Esophagus muscularis mucosa (tissue), 4 donors: ENCODE measurements at regions not wholly inside any gene's neighbourhood (a gene's known extent, or its start where the extent isn't known, plus 50 kb on each side); places are given as distances from the start of the nearest gene placed in this dataset.

Source experiments
- DNase-seq: peaks from one replicate; pipeline ENCODE4 v3.0.0-alpha.2; 2017; ENCODE audit errors: extremely low spot score
- H3K27ac ChIP-seq, 4 donors: fragments of 200-600 bp; sonication (generic); replicated peaks in 1 of 4; 1 replicate in 3 of 4; 2 replicates in 1 of 4; pipeline ENCODE4 v1.5.1; 2016 to 2019; ENCODE audit warnings: mild to moderate bottlenecking in 1 of 4
- H3K27me3 ChIP-seq, 4 donors: fragments of 200-600 bp; sonication (generic); one replicate each; pipeline versions ENCODE4 v1.5.1 to v1.6.0; 2016 to 2019
- H3K36me3 ChIP-seq, 4 donors: fragments of 200-600 bp; sonication (generic); one replicate each; pipeline ENCODE4 v1.5.1; 2016 to 2019
- H3K4me1 ChIP-seq, 4 donors: fragments of 200-600 bp; sonication (generic); one replicate each; pipeline ENCODE4 v1.5.1; 2016 to 2019
- H3K4me3 ChIP-seq, 4 donors: fragments of 200-600 bp; sonication (generic); 1 replicate in 2 of 4; 2 replicates in 2 of 4; pipeline ENCODE4 v1.5.1; 2016 to 2019; ENCODE audit warnings: mild to moderate bottlenecking in 4 of 4, moderate library complexity in 1 of 4
- H3K9me3 ChIP-seq, 4 donors: fragments of 200-600 bp; sonication (generic); 1 replicate in 3 of 4; 2 replicates in 1 of 4; pipeline ENCODE4 v1.5.1; 2016 to 2019
- EP300 ChIP-seq: sonication (generic); formaldehyde crosslinking; IDR thresholded peaks from one replicate; pipeline ENCODE4 v1.6.1; 2017; ENCODE audit warnings: antibody characterized with exemption
- POLR2A ChIP-seq: fragments of 450-650 bp; IDR thresholded peaks from one replicate; pipeline ENCODE4 v1.6.1; 2017; ENCODE audit warnings: antibody characterized with exemption, moderate library complexity, mild to moderate bottlenecking, low read depth
- POLR2AphosphoS5 ChIP-seq, 2 donors: sonication (generic); formaldehyde crosslinking; IDR thresholded peaks; one replicate each; pipeline ENCODE4 v1.6.1; 2017; ENCODE audit warnings: antibody characterized with exemption in 2 of 2
- WGBS: methylation state at CpG from one replicate; pipeline ENCODE4 v1.1.5; 2018; 5-methylcytosine and 5-hydroxymethylcytosine counted together
- intact Hi-C: fragments of 100-400 bp; cut with DNase I; formaldehyde crosslinking; loops from one replicate; pipeline ENCODE4 v1.15.1; 2023
- TF ChIP-seq, protein P1 (sequence below), 3 experiments: fragments of 200-600 bp in 2 of 3; fragments of 450-650 bp in 1 of 3; sonication (generic) in 2 of 3; IDR thresholded peaks; one replicate each; pipeline ENCODE4 v1.5.1; 2017 to 2019; ENCODE audit warnings: antibody characterized with exemption in 3 of 3, mild to moderate bottlenecking in 2 of 3, moderate library complexity in 1 of 3

DNA sequence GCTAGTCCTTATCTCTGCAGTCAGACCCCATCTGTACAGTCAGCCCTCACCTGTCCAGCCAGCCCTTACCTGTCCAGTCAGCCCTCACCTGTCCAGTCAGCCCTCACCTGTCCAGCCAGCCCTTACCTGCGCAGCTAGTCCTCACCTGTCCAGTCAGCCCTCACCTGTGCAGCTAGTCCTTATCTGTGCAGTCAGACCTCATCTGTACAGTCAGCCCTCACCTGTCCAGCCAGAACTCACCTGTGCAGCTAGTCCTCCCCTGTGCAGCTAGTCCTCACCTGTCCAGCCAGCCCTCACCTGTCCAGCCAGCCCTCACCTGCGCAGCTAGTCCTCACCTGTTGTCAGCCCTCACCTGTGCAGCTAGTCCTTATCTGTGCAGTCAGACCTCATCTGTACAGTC, 506.8 kb downstream of the NPHP4 start:
- WGBS = 87% methylated on average over 2 of the region's 2 CpGs
- no peaks in the 10 kb centered on the region for H3K36me3 ChIP-seq
- H3K27ac ChIP-seq = no peak overlapping the region
- no peaks in the 10 kb centered on the region for H3K4me1 ChIP-seq
- no peaks in the 10 kb centered on the region for H3K9me3 ChIP-seq
- intact Hi-C loops = no loop called here
- TF ChIP-seq, protein P1, sequence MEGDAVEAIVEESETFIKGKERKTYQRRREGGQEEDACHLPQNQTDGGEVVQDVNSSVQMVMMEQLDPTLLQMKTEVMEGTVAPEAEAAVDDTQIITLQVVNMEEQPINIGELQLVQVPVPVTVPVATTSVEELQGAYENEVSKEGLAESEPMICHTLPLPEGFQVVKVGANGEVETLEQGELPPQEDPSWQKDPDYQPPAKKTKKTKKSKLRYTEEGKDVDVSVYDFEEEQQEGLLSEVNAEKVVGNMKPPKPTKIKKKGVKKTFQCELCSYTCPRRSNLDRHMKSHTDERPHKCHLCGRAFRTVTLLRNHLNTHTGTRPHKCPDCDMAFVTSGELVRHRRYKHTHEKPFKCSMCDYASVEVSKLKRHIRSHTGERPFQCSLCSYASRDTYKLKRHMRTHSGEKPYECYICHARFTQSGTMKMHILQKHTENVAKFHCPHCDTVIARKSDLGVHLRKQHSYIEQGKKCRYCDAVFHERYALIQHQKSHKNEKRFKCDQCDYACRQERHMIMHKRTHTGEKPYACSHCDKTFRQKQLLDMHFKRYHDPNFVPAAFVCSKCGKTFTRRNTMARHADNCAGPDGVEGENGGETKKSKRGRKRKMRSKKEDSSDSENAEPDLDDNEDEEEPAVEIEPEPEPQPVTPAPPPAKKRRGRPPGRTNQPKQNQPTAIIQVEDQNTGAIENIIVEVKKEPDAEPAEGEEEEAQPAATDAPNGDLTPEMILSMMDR (IDR thresholded peaks at IDR 0.05) = no peak
- TF ChIP-seq POLR2AphosphoS5 (IDR thresholded peaks at IDR 0.05) (no peak), POLR2A (no peak), EP300 (no peak)
- H3K4me3 ChIP-seq = no peak overlapping the region
- peaks cover 0 to 96% (median 5%) of the 10 kb centered on the region in 4 donors for H3K27me3 ChIP-seq
- DNase-seq = no peak

DNA sequence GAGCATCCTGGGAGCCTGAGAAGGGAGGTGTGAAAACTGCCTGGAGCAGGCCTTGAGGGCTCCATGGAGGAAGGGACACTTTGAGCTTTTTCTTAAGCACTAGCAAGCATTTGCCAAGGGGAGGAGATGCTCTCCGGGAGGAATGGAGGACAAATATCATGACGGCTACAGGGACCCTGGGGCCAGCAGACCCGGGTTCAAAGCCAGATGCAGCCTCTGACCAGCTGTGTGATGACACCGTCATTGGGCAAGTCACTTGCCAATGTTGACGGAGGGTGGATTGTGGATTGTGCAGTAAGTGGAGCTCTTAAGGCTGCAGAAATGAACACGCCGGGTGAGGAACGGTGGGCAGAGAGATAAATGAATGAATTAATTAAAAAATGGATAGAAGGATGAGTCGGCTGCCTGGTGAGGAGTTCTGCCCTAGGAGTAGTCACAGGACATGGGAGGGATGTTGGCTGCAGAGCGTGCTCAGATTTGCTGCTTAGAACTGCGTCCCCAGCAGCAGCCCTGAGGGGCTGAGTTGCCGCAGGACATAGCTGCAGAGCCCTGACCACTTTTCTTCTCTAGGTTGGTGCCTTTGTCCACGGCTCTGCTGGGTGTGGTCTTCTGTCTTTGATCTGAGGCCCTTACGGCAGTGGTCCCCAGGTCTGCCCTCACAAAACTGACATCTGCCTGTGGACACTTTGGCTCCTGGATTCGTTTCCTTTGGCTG, 507.6 kb downstream of the NPHP4 start:
- 63% methylated on average over 15 of the region's 15 CpGs for WGBS
- Histone ChIP-seq H3K4me3 (no peak overlapping the region), H3K9me3 (no peaks in the 10 kb centered on the region), H3K36me3 (no peaks in the 10 kb centered on the region), H3K4me1 (no peaks in the 10 kb centered on the region), H3K27me3 (peaks cover 0 to 98% (median 5%) of the 10 kb centered on the region in 4 donors), H3K27ac (no peak overlapping the region)
- TF ChIP-seq POLR2AphosphoS5 (IDR thresholded peaks at IDR 0.05) (no peak), EP300 (no peak), POLR2A (no peak)
- TF ChIP-seq, protein P1 (IDR thresholded peaks at IDR 0.05) = no peak
- intact Hi-C loops = no loop called here
- no peak for DNase-seq

DNA sequence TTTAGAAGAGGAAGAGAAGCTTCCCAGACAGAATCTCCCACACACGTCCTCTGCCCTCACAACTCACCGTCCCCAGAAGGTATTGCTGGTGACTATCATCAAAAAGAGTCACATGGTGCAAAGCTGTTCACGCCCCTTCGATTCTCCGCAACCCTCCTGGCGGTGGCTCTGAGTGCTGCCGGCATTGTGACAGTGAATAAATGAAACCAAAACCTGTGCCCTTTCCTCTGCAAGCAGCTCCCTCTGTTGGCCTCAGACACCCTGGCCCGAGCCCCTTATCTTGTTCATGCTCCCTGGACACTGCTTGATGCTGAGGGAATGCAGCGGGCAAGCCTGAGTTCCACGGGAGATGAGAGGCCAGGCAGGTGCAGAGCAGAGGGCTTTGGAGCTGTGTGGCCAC, 510.3 kb downstream of the NPHP4 start:
- intact Hi-C loops = no loop called here
- TF ChIP-seq, protein P1 (IDR thresholded peaks at IDR 0.05) = no peak
- TF ChIP-seq EP300 (no peak), POLR2A (no peak), POLR2AphosphoS5 (IDR thresholded peaks at IDR 0.05) (no peak)
- DNase-seq = no peak
- no peaks in the 10 kb centered on the region for H3K4me1 ChIP-seq
- no peaks in the 10 kb centered on the region for H3K36me3 ChIP-seq
- no peak overlapping the region for H3K27ac ChIP-seq
- H3K4me3 ChIP-seq = no peak overlapping the region
- no peaks in the 10 kb centered on the region for H3K9me3 ChIP-seq
- 44% methylated on average over 10 of the region's 10 CpGs for WGBS
- H3K27me3 ChIP-seq = peaks cover 0 to 98% (median 5%) of the 10 kb centered on the region in 4 donors

DNA sequence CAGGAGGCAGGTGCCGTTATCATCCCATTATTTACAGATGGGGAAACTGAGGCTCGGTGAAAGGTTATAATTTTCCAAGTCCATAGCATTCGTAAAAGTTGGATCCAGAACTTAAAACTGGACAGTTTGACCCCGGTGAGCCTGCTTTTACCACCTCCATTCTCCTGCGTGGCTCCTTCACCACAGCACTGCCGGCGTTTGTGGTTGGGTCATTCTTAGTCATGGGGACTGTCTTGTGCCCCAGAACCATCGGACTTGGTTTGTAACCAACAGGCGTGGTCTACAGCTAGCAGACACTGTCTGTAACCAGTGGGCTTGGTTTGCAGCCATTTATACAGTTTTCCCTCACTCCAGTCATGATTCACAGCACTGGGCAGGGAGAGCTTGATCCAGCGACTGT, 511.3 kb downstream of the NPHP4 start:
- intact Hi-C loops = no loop called here

More for the DNA sequence above, 511.3 kb downstream of the NPHP4 start:
- DNase-seq = no peak
- H3K9me3 ChIP-seq = no peaks in the 10 kb centered on the region
- no peak for TF ChIP-seq POLR2AphosphoS5 (IDR thresholded peaks at IDR 0.05)
- no peak for TF ChIP-seq EP300
- TF ChIP-seq, protein P1 (IDR thresholded peaks at IDR 0.05) = no peak
- no peak for TF ChIP-seq POLR2A
- no peaks in the 10 kb centered on the region for H3K4me1 ChIP-seq
- WGBS = 93% methylated on average over 9 of the region's 10 CpGs
- no peak overlapping the region for H3K27ac ChIP-seq
- no peaks in the 10 kb centered on the region for H3K36me3 ChIP-seq
- peaks cover 0 to 92% (median 4%) of the 10 kb centered on the region in 4 donors for H3K27me3 ChIP-seq
- H3K4me3 ChIP-seq = no peak overlapping the region
